ENCODE measurements at regions not wholly inside any gene's neighbourhood (a gene's known extent, or its start where the extent isn't known, plus 50 kb on each side); places are given as distances from the start of the nearest gene placed in this dataset.

GRCh38 chr11:79809487-79809886 is 368.7 kb upstream of the TENM4 start:
- POLR2A ChIA-PET: no interaction called here
- Histone ChIP-seq H3K4me2 (ENCODE audit: low read depth, low read length) (no peak overlapping the region), H3K4me1 (ENCODE audit: insufficient read depth, low read length) (no peaks in the 10 kb centered on the region), H3K36me3 (replicated peaks in 1 of 2; ENCODE audit: control insufficient read depth in 1 of 2, insufficient read depth in 2 of 2, low read length in 2 of 2) (no peaks in the 10 kb centered on the region), H3K9ac (ENCODE audit: insufficient read depth, low read depth, low read length) (no peak overlapping the region), H3K4me3 (replicated peaks in 1 of 3; ENCODE audit: insufficient read depth in 1 of 3, low read depth in 2 of 3, low read length in 3 of 3) (no peak overlapping the region), H3K9me3 (ENCODE audit: low read length) (no peaks in the 10 kb centered on the region), H2AFZ (ENCODE audit: low read length) (no peak overlapping the region), H3K79me2 (ENCODE audit: insufficient read depth, low read length) (no peaks in the 10 kb centered on the region), H3K27me3 (ENCODE audit: control insufficient read depth in 1 of 2, insufficient read depth in 2 of 2, low read length in 2 of 2) (no peaks in the 10 kb centered on the region), H3K27ac (ENCODE audit: extremely low read length, insufficient read depth, low read length) (no peak overlapping the region), H4K20me1 (ENCODE audit: insufficient read depth, low read length) (no peaks in the 10 kb centered on the region)
- ATAC-seq (no peak), FAIRE-seq (no peak), DNase-seq (ENCODE audit: low spot score) (no peak)
- intact Hi-C loops (cut with micrococcal nuclease; ENCODE audit: unreplicated experiment) (no loop called here), in situ Hi-C loops (cut with HindIII; ENCODE audit: extremely low pct_ligation_motif_present, low pct_unique_long_range_greater_than_20kb) (no loop called here)
- no TSS peak for BruUV-seq (replicated peaks)
- WGBS (ENCODE audit: low lambda C conversion rate): 0% methylated on average over 2 of the region's 2 CpGs
- CTCF ChIA-PET (ENCODE audit: low intra/inter-chr PET ratio, low total read pairs): no interaction called here
- TF ChIP-seq KLF16 (CRISPR knock-in tag; IDR thresholded peaks at IDR 0.05) (no peak), ZNF792 (CRISPR knock-in tag; IDR thresholded peaks at IDR 0.05) (no peak), ZNF281 (CRISPR knock-in tag; IDR thresholded peaks at IDR 0.05; ENCODE audit: borderline replicate concordance) (no peak), ZMAT5 (CRISPR knock-in tag; IDR thresholded peaks at IDR 0.05; ENCODE audit: borderline replicate concordance, low read depth) (no peak), HNF4G (IDR thresholded peaks at IDR 0.05; ENCODE audit: borderline replicate concordance, low read depth, low read length) (no peak), HNF4G (CRISPR knock-in tag; IDR thresholded peaks at IDR 0.05; ENCODE audit: borderline replicate concordance, low read depth) (no peak), HDAC6 (IDR thresholded peaks at IDR 0.05; ENCODE audit: low read depth, low read length) (no peak), REST (IDR thresholded peaks at IDR 0.05; ENCODE audit: borderline replicate concordance in 1 of 2, low read depth in 1 of 2, low read length in 2 of 2) (no peak), PRPF4 (IDR thresholded peaks at IDR 0.05; ENCODE audit: low read depth, low read length, poor library complexity, severe bottlenecking) (no peak), ZFY (CRISPR knock-in tag; IDR thresholded peaks at IDR 0.05) (no peak), MTERF4 (CRISPR knock-in tag; IDR thresholded peaks at IDR 0.05) (no peak), SATB2 (CRISPR knock-in tag; IDR thresholded peaks at IDR 0.05) (no peak), SETDB1 (CRISPR knock-in tag; IDR thresholded peaks at IDR 0.05; ENCODE audit: borderline replicate concordance) (no peak), ZNF672 (CRISPR knock-in tag; IDR thresholded peaks at IDR 0.05) (no peak), ASH2L (IDR thresholded peaks at IDR 0.05; ENCODE audit: insufficient read length, low read depth, low read length) (no peak)
